ENCODE measurements at regions not wholly inside any gene's neighbourhood (a gene's known extent, or its start where the extent isn't known, plus 50 kb on each side); places are given as distances from the start of the nearest gene placed in this dataset.

GRCh38 chr3:6567241-6567640 is 293.7 kb upstream of the GRM7 start:
- DNase-seq (ENCODE audit: low read depth): peak; percentile 8
- no peak overlapping the region for H3K4me3 ChIP-seq (ENCODE audit: low read depth, low read length)
- TF ChIP-seq CTCF (IDR thresholded peaks at IDR 0.05; ENCODE audit: control insufficient read depth, extremely low read depth, insufficient read depth): no peak

- no peak for DNase-seq (ENCODE audit: low read depth)
- no peak for TF ChIP-seq CTCF (IDR thresholded peaks at IDR 0.05; ENCODE audit: control insufficient read depth, extremely low read depth, insufficient read depth)
- no peak overlapping the region for H3K4me3 ChIP-seq (ENCODE audit: low read depth, low read length)
Observed at GRCh38 chr3:6568999-6569493, 291.9 kb upstream of the GRM7 start.

GRCh38 chr3:6571448-6571847 is 289.5 kb upstream of the GRM7 start:
- H3K4me3 ChIP-seq (ENCODE audit: low read depth, low read length): no peak overlapping the region
- no peak for TF ChIP-seq CTCF (IDR thresholded peaks at IDR 0.05; ENCODE audit: control insufficient read depth, extremely low read depth, insufficient read depth)
- no peak for DNase-seq (ENCODE audit: low read depth)

- no peak for DNase-seq (ENCODE audit: low read depth)
- TF ChIP-seq CTCF (IDR thresholded peaks at IDR 0.05; ENCODE audit: control insufficient read depth, extremely low read depth, insufficient read depth): no peak
- no peak overlapping the region for H3K4me3 ChIP-seq (ENCODE audit: low read depth, low read length)
Observed at GRCh38 chr3:6577584-6577983, 283.3 kb upstream of the GRM7 start.

GRCh38 chr3:6578526-6578925 is 282.4 kb upstream of the GRM7 start:
- no peak overlapping the region for H3K4me3 ChIP-seq (ENCODE audit: low read depth, low read length)
- no peak for DNase-seq (ENCODE audit: low read depth)

GRCh38 chr3:6580808-6581207 is 280.1 kb upstream of the GRM7 start:
- no peak for TF ChIP-seq CTCF (IDR thresholded peaks at IDR 0.05; ENCODE audit: control insufficient read depth, extremely low read depth, insufficient read depth)
- no peak overlapping the region for H3K4me3 ChIP-seq (ENCODE audit: low read depth, low read length)
- DNase-seq (ENCODE audit: low read depth): no peak

More at GRCh38 chr3:6578526-6578925, 282.4 kb upstream of the GRM7 start:
- TF ChIP-seq CTCF (IDR thresholded peaks at IDR 0.05; ENCODE audit: control insufficient read depth, extremely low read depth, insufficient read depth): no peak

GRCh38 chr3:6585360-6585759 is 275.6 kb upstream of the GRM7 start:
- no peak for DNase-seq (ENCODE audit: low read depth)

More at GRCh38 chr3:6585360-6585759, 275.6 kb upstream of the GRM7 start:
- TF ChIP-seq CTCF (IDR thresholded peaks at IDR 0.05; ENCODE audit: control insufficient read depth, extremely low read depth, insufficient read depth): no peak
- H3K4me3 ChIP-seq (ENCODE audit: low read depth, low read length): no peak overlapping the region
